ENCODE measurements at regions not wholly inside any gene's neighbourhood (a gene's known extent, or its start where the extent isn't known, plus 50 kb on each side); places are given as distances from the start of the nearest gene placed in this dataset.
A peak's percentile ranks its signal among the peaks of the same experiment; 100 is the strongest.

GRCh38 chr20:52399352-52399751 lies 207.8 kb upstream of the ZFP64 start:
- peaks cover 32 to 50% (median 37%) of the 10 kb centered on the region in 4 donors for H3K4me1 Mint-ChIP-seq
- H3K9me3 Mint-ChIP-seq, result peaks cover 0 to 3% (median 0%) of the 10 kb centered on the region in 8 donors
- H3K4me1 ChIP-seq (ENCODE audit: insufficient read depth, low read length), result peaks cover 38% of the 10 kb centered on the region
- intact Hi-C loops (cut with micrococcal nuclease), result loop anchor here (1.0 kb wide), 1 partner anchor 9 kb away; no protein-coding TSS in a partner anchor
- H3K27ac ChIP-seq (ENCODE audit: low read depth, low read length), result no peak overlapping the region
- H3K27me3 Mint-ChIP-seq, result no peaks in the 10 kb centered on the region
- no peaks in the 10 kb centered on the region for H3K36me3 ChIP-seq (ENCODE audit: insufficient read depth, low read length)
- POLR2A ChIA-PET (ENCODE audit: partially characterized antibody), result interaction anchor here (6.3 kb wide), 1 partner anchor 10 kb away, joined by 53 read pairs; no protein-coding TSS in a partner anchor
- H3K4me3 ChIP-seq (ENCODE audit: low read length in 2 of 2), result no peak overlapping the region
- CTCF ChIA-PET (ENCODE audit: partially characterized antibody), result interaction anchor here (1.0 kb wide), 1 partner anchor 17 kb away, joined by 3 read pairs; no protein-coding TSS in a partner anchor
- peaks cover 0 to 6% of the 10 kb centered on the region in 2 donors for H3K36me3 Mint-ChIP-seq
- no peaks in the 10 kb centered on the region for H3K27me3 ChIP-seq (ENCODE audit: insufficient read depth, low read length)
- peak overlapping the region in 4 of 8 donors; percentile 9 to 61 (median 23) for H3K4me3 Mint-ChIP-seq
- no peak for DNase-seq
- H3K9me3 ChIP-seq (ENCODE audit: control insufficient read depth in 1 of 2, low read length in 2 of 2), result no peaks in the 10 kb centered on the region
- peak overlapping the region in 5 of 7 donors; percentile 26 to 90 (median 81) for H3K27ac Mint-ChIP-seq

GRCh38 chr20:52389606-52390005 lies 198.0 kb upstream of the ZFP64 start:
- ChIA-PET POLR2A (ENCODE audit: partially characterized antibody) (no interaction called here), CTCF (ENCODE audit: partially characterized antibody) (interaction anchor here (1.0 kb wide), 1 partner anchor 9 kb away, joined by 3 read pairs; no protein-coding TSS in a partner anchor)
- Mint-ChIP-seq H3K27me3 (no peaks in the 10 kb centered on the region), H3K4me3 (no peak overlapping the region), H3K36me3 (no peaks in the 10 kb centered on the region), H3K9me3 (peaks cover 0 to 6% (median 0%) of the 10 kb centered on the region in 8 donors), H3K4me1 (peaks cover 0 to 3% (median under 1%) of the 10 kb centered on the region in 4 donors), H3K27ac (peak overlapping the region in 2 of 7 donors; percentile 38 to 76)
- intact Hi-C loops (cut with micrococcal nuclease), result no loop called here
- Histone ChIP-seq H3K4me3 (ENCODE audit: low read length in 2 of 2) (no peak overlapping the region), H3K9me3 (ENCODE audit: control insufficient read depth in 1 of 2, low read length in 2 of 2) (no peaks in the 10 kb centered on the region), H3K4me1 (ENCODE audit: insufficient read depth, low read length) (no peaks in the 10 kb centered on the region), H3K27ac (ENCODE audit: low read depth, low read length) (no peak overlapping the region), H3K27me3 (ENCODE audit: insufficient read depth, low read length) (no peaks in the 10 kb centered on the region), H3K36me3 (ENCODE audit: insufficient read depth, low read length) (no peaks in the 10 kb centered on the region)
- DNase-seq, result no peak

GRCh38 chr20:52383995-52384621 lies 192.5 kb upstream of the ZFP64 start:
- no peak overlapping the region for H3K4me3 Mint-ChIP-seq
- H3K27ac ChIP-seq (ENCODE audit: low read depth, low read length), result no peak overlapping the region
- H3K27me3 ChIP-seq (ENCODE audit: insufficient read depth, low read length), result no peaks in the 10 kb centered on the region
- DNase-seq, result no peak
- no peaks in the 10 kb centered on the region for H3K9me3 ChIP-seq (ENCODE audit: control insufficient read depth in 1 of 2, low read length in 2 of 2)
- POLR2A ChIA-PET (ENCODE audit: partially characterized antibody), result interaction anchor here (0.8 to 1.2 kb wide), 3 partner anchors 10 to 27 kb away, joined by 3 to 4 read pairs (median 3); no protein-coding TSS in a partner anchor
- CTCF ChIA-PET (ENCODE audit: partially characterized antibody), result interaction anchor here (0.9 to 3.2 kb wide), 3 partner anchors 18 to 33 kb away, joined by 3 to 12 read pairs (median 5); no protein-coding TSS in a partner anchor
- H3K36me3 Mint-ChIP-seq, result no peaks in the 10 kb centered on the region
- H3K4me3 ChIP-seq (ENCODE audit: low read length in 2 of 2), result no peak overlapping the region
- peaks cover 10% of the 10 kb centered on the region for H3K4me1 ChIP-seq (ENCODE audit: insufficient read depth, low read length)
- no peaks in the 10 kb centered on the region for H3K36me3 ChIP-seq (ENCODE audit: insufficient read depth, low read length)
- intact Hi-C loops (cut with micrococcal nuclease), result no loop called here
- peaks cover 0 to 7% (median 0%) of the 10 kb centered on the region in 8 donors for H3K9me3 Mint-ChIP-seq
- peaks cover 11 to 28% (median 13%) of the 10 kb centered on the region in 4 donors for H3K4me1 Mint-ChIP-seq
- no peaks in the 10 kb centered on the region for H3K27me3 Mint-ChIP-seq
- peak overlapping the region in 4 of 7 donors; percentile 25 to 65 (median 48) for H3K27ac Mint-ChIP-seq

GRCh38 chr20:52382933-52383332 lies 191.4 kb upstream of the ZFP64 start:
- no peaks in the 10 kb centered on the region for H3K27me3 Mint-ChIP-seq
- H3K4me3 Mint-ChIP-seq, result peak overlapping the region in 1 of 8 donors; percentile 35
- no peak overlapping the region for H3K27ac ChIP-seq (ENCODE audit: low read depth, low read length)
- H3K4me1 ChIP-seq (ENCODE audit: insufficient read depth, low read length), result peaks cover 10% of the 10 kb centered on the region
- intact Hi-C loops (cut with micrococcal nuclease), result no loop called here
- H3K9me3 Mint-ChIP-seq, result peaks cover 0 to 7% (median 0%) of the 10 kb centered on the region in 8 donors
- H3K27me3 ChIP-seq (ENCODE audit: insufficient read depth, low read length), result no peaks in the 10 kb centered on the region
- no peaks in the 10 kb centered on the region for H3K9me3 ChIP-seq (ENCODE audit: control insufficient read depth in 1 of 2, low read length in 2 of 2)
- ChIA-PET POLR2A (ENCODE audit: partially characterized antibody) (interaction anchor here (0.8 to 1.8 kb wide), 6 partner anchors 9 to 28 kb away, joined by 3 to 11 read pairs (median 4); no protein-coding TSS in a partner anchor), CTCF (ENCODE audit: partially characterized antibody) (interaction anchor here (0.7 to 3.7 kb wide), 9 partner anchors 8 to 834 kb away, joined by 3 to 24 read pairs (median 4); no protein-coding TSS in a partner anchor)
- H3K36me3 Mint-ChIP-seq, result no peaks in the 10 kb centered on the region
- no peaks in the 10 kb centered on the region for H3K36me3 ChIP-seq (ENCODE audit: insufficient read depth, low read length)
- no peak overlapping the region for H3K4me3 ChIP-seq (ENCODE audit: low read length in 2 of 2)
- DNase-seq, result no peak
- peak overlapping the region in 5 of 7 donors; percentile 5 to 74 (median 62) for H3K27ac Mint-ChIP-seq
- H3K4me1 Mint-ChIP-seq, result peaks cover 11 to 28% (median 13%) of the 10 kb centered on the region in 4 donors

- Histone ChIP-seq H3K4me1 (ENCODE audit: insufficient read depth, low read length) (peaks cover 10% of the 10 kb centered on the region), H3K27me3 (ENCODE audit: insufficient read depth, low read length) (no peaks in the 10 kb centered on the region), H3K9me3 (ENCODE audit: control insufficient read depth in 1 of 2, low read length in 2 of 2) (no peaks in the 10 kb centered on the region), H3K27ac (ENCODE audit: low read depth, low read length) (no peak overlapping the region), H3K36me3 (ENCODE audit: insufficient read depth, low read length) (no peaks in the 10 kb centered on the region), H3K4me3 (ENCODE audit: low read length in 2 of 2) (no peak overlapping the region)
- CTCF ChIA-PET (ENCODE audit: partially characterized antibody), result interaction anchor here (0.7 to 3.7 kb wide), 18 partner anchors 7 to 1392 kb away, joined by 3 to 24 read pairs (median 3); no protein-coding TSS in a partner anchor
- Mint-ChIP-seq H3K27ac (peak overlapping the region in 2 of 7 donors; percentile 1 to 37), H3K27me3 (no peaks in the 10 kb centered on the region), H3K9me3 (peaks cover 0 to 7% (median 0%) of the 10 kb centered on the region in 8 donors), H3K36me3 (no peaks in the 10 kb centered on the region), H3K4me3 (no peak overlapping the region), H3K4me1 (peaks cover 10 to 24% (median 13%) of the 10 kb centered on the region in 4 donors)
- intact Hi-C loops (cut with micrococcal nuclease), result loop anchor here (1.0 to 5.0 kb wide), 3 partner anchors 31 to 138 kb away; no protein-coding TSS in a partner anchor
- peak in 3 of 5 donors; percentile 19 to 28 (median 23) for DNase-seq
- POLR2A ChIA-PET (ENCODE audit: partially characterized antibody), result interaction anchor here (1.1 to 3.0 kb wide), 4 partner anchors 24 to 31 kb away, joined by 3 to 10 read pairs (median 4); no protein-coding TSS in a partner anchor
These were observed 188.3 kb upstream of the ZFP64 start for GRCh38 chr20:52379723-52380336.

GRCh38 chr20:52372169-52372568 lies 180.6 kb upstream of the ZFP64 start:
- H3K4me3 ChIP-seq (ENCODE audit: low read length in 2 of 2), result no peak overlapping the region
- DNase-seq, result no peak
- no peaks in the 10 kb centered on the region for H3K9me3 Mint-ChIP-seq
- H3K4me3 Mint-ChIP-seq, result no peak overlapping the region
- CTCF ChIA-PET (ENCODE audit: partially characterized antibody), result interaction anchor here (1.3 to 1.8 kb wide), 3 partner anchors 8 to 31 kb away, joined by 4 read pairs; no protein-coding TSS in a partner anchor
- H3K27me3 Mint-ChIP-seq, result peaks cover 2% of the 10 kb centered on the region in 2 donors
- no peaks in the 10 kb centered on the region for H3K36me3 Mint-ChIP-seq
- H3K9me3 ChIP-seq (ENCODE audit: control insufficient read depth in 1 of 2, low read length in 2 of 2), result no peaks in the 10 kb centered on the region
- no peaks in the 10 kb centered on the region for H3K27me3 ChIP-seq (ENCODE audit: insufficient read depth, low read length)
- intact Hi-C loops (cut with micrococcal nuclease), result no loop called here
- H3K4me1 ChIP-seq (ENCODE audit: insufficient read depth, low read length), result no peaks in the 10 kb centered on the region
- H3K4me1 Mint-ChIP-seq, result peaks cover 0 to 4% (median 0%) of the 10 kb centered on the region in 4 donors
- no peak overlapping the region for H3K27ac ChIP-seq (ENCODE audit: low read depth, low read length)
- H3K27ac Mint-ChIP-seq, result peak overlapping the region in 1 of 7 donors; percentile 60
- POLR2A ChIA-PET (ENCODE audit: partially characterized antibody), result interaction anchor here (0.5 to 2.1 kb wide), 2 partner anchors 38 to 710 kb away, joined by 3 to 4 read pairs; no protein-coding TSS in a partner anchor
- no peaks in the 10 kb centered on the region for H3K36me3 ChIP-seq (ENCODE audit: insufficient read depth, low read length)
